ENCODE measurements at regions not wholly inside any gene's neighbourhood (a gene's known extent, or its start where the extent isn't known, plus 50 kb on each side); places are given as distances from the start of the nearest gene placed in this dataset.

- no peak for DNase-seq
These were observed 198.4 kb upstream of the NRP1 start for GRCh38 chr10:33532901-33533300.

GRCh38 chr10:33529234-33529633 is 194.8 kb upstream of the NRP1 start:
- DNase-seq = no peak

- DNase-seq = no peak
These were observed 190.5 kb upstream of the NRP1 start for GRCh38 chr10:33524966-33525365.

GRCh38 chr10:33524041-33524440 is 189.6 kb upstream of the NRP1 start:
- no peak for DNase-seq

GRCh38 chr10:33523236-33523792 is 188.8 kb upstream of the NRP1 start:
- DNase-seq = no peak

GRCh38 chr10:33521904-33522303 is 187.4 kb upstream of the NRP1 start:
- DNase-seq = no peak

GRCh38 chr10:33521062-33521461 is 186.6 kb upstream of the NRP1 start:
- DNase-seq = no peak

- no peak for DNase-seq
These were observed 185.8 kb upstream of the NRP1 start for GRCh38 chr10:33520223-33520622.

- DNase-seq = no peak
These were observed 184.8 kb upstream of the NRP1 start for GRCh38 chr10:33519130-33519860.

- no peak for DNase-seq
These were observed 175.7 kb upstream of the NRP1 start for GRCh38 chr10:33510206-33510605.

- peak; percentile 73 for DNase-seq
These were observed 174.9 kb upstream of the NRP1 start for GRCh38 chr10:33509231-33509831.

- no peak for DNase-seq
These were observed 173.4 kb upstream of the NRP1 start for GRCh38 chr10:33507662-33508425.

GRCh38 chr10:33506838-33507661 is 172.6 kb upstream of the NRP1 start:
- DNase-seq = peak; percentile 39

- DNase-seq = no peak
These were observed 171.9 kb upstream of the NRP1 start for GRCh38 chr10:33506391-33506790.

- no peak for DNase-seq
These were observed 166.7 kb upstream of the NRP1 start for GRCh38 chr10:33501161-33501560.

- DNase-seq = no peak
These were observed 164.0 kb upstream of the NRP1 start for GRCh38 chr10:33498391-33498891.

- no peak for DNase-seq
These were observed 162.9 kb upstream of the NRP1 start for GRCh38 chr10:33497338-33497737.

- no peak for DNase-seq
These were observed 161.6 kb upstream of the NRP1 start for GRCh38 chr10:33496096-33496495.

GRCh38 chr10:33494694-33495265 is 160.3 kb upstream of the NRP1 start:
- DNase-seq = no peak

GRCh38 chr10:33493978-33494377 is 159.5 kb upstream of the NRP1 start:
- DNase-seq = no peak

- DNase-seq = no peak
These were observed 159.0 kb upstream of the NRP1 start for GRCh38 chr10:33493497-33493896.

GRCh38 chr10:33492701-33493345 is 158.4 kb upstream of the NRP1 start:
- DNase-seq = no peak

Measured in activated CD4-positive, alpha-beta T cell treated with anti-CD3 and anti-CD28 coated beads, Interleukin-2, amount 50 U/mL, for 16 hours (primary cell).